IPS-NIHi11 (cell line): ENCODE measurements at regions not wholly inside any gene's neighbourhood (a gene's known extent, or its start where the extent isn't known, plus 50 kb on each side); places are given as distances from the start of the nearest gene placed in this dataset.
A peak's percentile ranks its signal among the peaks of the same experiment; 100 is the strongest.
"Not testable (repeated sequence)": the region's sequence is repeated elsewhere in the genome, so short reads cannot be mapped to it uniquely, and the experiment has no call there.

ENCODE experiments used
- DNase-seq: peaks from one replicate; pipeline ENCODE4 v3.0.0; 2012; ENCODE audit warnings: mixed read lengths, low spot score

- no peak for DNase-seq
Observed at GRCh38 chr13:58369936-58370335, 738.4 kb downstream of the PCDH17 start.

- no peak for DNase-seq
Observed at GRCh38 chr13:58376349-58376748, 744.8 kb downstream of the PCDH17 start.

- DNase-seq, result no peak
Observed at GRCh38 chr13:58376775-58377174, 745.2 kb downstream of the PCDH17 start.

GRCh38 chr13:58379221-58379620 is 747.7 kb downstream of the PCDH17 start:
- DNase-seq, result no peak

- DNase-seq, result not testable (repeated sequence)
Observed at GRCh38 chr13:58385336-58385735, 753.8 kb downstream of the PCDH17 start.

GRCh38 chr13:58397596-58398387 is 766.2 kb downstream of the PCDH17 start:
- no peak for DNase-seq

- no peak for DNase-seq
Observed at GRCh38 chr13:58399263-58399662, 767.7 kb downstream of the PCDH17 start.

- no peak for DNase-seq
Observed at GRCh38 chr13:58406545-58406944, 775.0 kb downstream of the PCDH17 start.

- DNase-seq, result no peak
Observed at GRCh38 chr13:58429917-58430316, 798.4 kb downstream of the PCDH17 start.

GRCh38 chr13:58434943-58435342 is 803.4 kb downstream of the PCDH17 start:
- DNase-seq, result peak; percentile 3

- DNase-seq, result no peak
Observed at GRCh38 chr13:58437427-58437826, 805.9 kb downstream of the PCDH17 start.

- DNase-seq, result no peak
Observed at GRCh38 chr13:58446979-58447378, 815.4 kb downstream of the PCDH17 start.

GRCh38 chr13:58452123-58452623 is 820.6 kb downstream of the PCDH17 start:
- no peak for DNase-seq

- DNase-seq, result no peak
Observed at GRCh38 chr13:58455094-58455493, 823.5 kb downstream of the PCDH17 start.

GRCh38 chr13:58461217-58461616 is 829.7 kb downstream of the PCDH17 start:
- DNase-seq, result no peak

- no peak for DNase-seq
Observed at GRCh38 chr13:58463841-58464240, 832.3 kb downstream of the PCDH17 start.

GRCh38 chr13:58467176-58467575 is 835.6 kb downstream of the PCDH17 start:
- DNase-seq, result no peak

- DNase-seq, result no peak
Observed at GRCh38 chr13:58472483-58472882, 840.9 kb downstream of the PCDH17 start.

- DNase-seq, result no peak
Observed at GRCh38 chr13:58474581-58474980, 843.0 kb downstream of the PCDH17 start.

- no peak for DNase-seq
Observed at GRCh38 chr13:58476206-58476918, 844.8 kb downstream of the PCDH17 start.

GRCh38 chr13:58478858-58479257 is 847.3 kb downstream of the PCDH17 start:
- DNase-seq, result no peak

GRCh38 chr13:58480061-58480460 is 848.5 kb downstream of the PCDH17 start:
- no peak for DNase-seq

- no peak for DNase-seq
Observed at GRCh38 chr13:58488251-58488650, 856.7 kb downstream of the PCDH17 start.
